Iris pigment epithelial cell (primary cell): ENCODE measurements at regions not wholly inside any gene's neighbourhood (a gene's known extent, or its start where the extent isn't known, plus 50 kb on each side); places are given as distances from the start of the nearest gene placed in this dataset.
A peak's percentile ranks its signal among the peaks of the same experiment; 100 is the strongest.
"Not testable (repeated sequence)": the region's sequence is repeated elsewhere in the genome, so short reads cannot be mapped to it uniquely, and the experiment has no call there.

Experiments used
- DNase-seq: peaks from one replicate; pipeline ENCODE4 v3.0.0-alpha.2; 2011; ENCODE audit warnings: low read depth

DNA sequence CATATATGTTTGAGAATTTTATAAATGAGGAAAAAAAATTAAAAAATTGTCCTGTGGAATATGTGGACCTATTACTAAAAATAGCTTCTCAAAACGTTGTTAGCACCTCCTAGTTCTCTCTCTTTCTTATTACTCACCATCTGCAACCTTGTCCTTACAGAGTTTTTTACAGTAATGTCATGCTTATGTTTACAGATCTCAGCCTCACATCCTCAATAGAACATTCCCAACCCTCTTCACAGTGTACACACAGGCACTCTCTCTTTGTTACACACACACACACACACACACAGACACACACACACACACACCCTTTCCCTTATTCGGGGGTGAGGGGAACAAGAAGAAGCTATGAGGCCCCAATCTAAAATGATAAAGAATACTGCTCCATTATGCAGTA is 197.7 kb downstream of the SLITRK6 start:
- peak; percentile 10 for DNase-seq

DNA sequence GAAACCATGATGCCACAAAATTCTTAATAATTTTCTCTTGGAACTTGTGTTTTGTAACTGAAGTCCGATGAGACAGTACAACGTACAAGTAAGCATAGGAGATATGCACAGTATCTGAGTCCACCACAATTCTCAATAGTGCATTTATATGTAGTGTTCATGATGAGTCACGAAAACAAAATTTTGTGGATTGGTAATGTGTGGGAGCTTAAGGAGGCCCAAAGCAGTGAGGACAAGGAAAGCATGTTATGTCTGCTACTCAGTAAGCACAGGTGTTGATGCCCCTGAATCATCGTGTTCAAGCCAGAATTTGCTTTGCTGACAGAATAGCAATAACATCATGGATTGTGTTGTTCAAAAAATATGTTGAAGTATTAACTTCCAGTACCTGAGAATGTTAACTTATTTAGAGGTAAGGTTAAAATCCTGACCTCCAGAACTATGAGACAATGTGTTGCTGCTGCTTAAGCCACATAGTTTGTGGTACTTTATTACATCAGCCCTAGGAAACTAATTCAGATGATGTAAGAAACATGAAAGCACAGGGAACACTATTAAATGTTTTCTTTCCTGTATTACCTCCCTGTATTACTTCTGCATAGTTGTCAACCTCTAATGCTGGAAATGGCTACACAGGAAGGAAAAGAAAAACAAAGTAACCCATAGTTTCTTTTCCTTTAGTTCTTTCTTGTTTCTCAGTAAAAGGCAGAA is 201.3 kb downstream of the SLITRK6 start:
- peak; percentile 7 for DNase-seq

DNA sequence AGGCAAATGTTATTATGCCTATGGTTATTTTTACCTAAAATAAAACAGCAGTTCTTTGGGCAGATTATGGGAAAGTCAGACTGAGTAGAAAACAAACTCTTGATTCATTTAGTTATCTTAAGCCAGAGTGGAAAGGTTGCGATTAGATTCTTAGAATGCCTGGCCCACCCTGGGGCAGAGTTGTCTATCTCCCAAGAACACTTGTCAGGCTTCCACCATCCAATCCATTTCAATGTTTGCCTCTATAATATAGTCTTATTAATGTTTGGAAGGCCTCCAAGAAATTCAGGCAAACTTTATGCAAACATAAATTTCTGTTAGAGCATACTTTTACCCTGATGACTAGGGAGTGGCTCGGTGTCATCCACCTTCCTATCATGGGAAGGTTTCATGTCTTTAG is 207.0 kb downstream of the SLITRK6 start:
- DNase-seq: no peak

DNA sequence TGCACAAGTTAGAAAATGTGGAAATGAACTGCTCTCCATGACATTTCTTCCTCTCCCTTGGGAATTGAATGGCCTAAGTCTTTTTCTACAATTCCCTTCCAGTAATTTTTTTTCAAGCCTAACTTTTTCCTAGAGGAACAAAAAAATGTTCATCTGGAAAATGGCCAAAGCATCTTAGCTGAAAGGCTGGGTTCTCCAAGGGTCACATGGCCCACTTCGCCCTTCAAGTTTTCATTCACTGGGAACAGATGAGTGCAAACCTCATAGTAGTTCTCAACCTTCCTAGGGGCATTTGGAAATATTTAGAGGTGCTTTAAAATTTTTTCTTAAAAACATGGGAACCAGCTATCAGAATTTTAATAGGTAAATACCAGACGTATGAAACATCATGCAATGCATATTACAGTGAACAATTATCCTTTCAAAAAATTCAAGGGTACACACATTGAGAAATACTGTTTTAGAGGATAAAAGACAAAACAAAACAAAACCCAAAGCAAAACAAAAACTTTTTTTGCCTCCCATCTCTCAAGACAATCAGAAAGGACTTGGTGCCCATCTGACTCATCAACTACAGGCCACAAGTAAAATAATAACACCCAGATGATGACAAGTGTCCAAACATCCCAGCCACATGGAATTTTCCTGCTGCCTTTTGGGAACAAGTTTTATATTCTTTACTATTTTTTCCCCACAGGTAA is 208.8 kb downstream of the SLITRK6 start:
- no peak for DNase-seq

DNA sequence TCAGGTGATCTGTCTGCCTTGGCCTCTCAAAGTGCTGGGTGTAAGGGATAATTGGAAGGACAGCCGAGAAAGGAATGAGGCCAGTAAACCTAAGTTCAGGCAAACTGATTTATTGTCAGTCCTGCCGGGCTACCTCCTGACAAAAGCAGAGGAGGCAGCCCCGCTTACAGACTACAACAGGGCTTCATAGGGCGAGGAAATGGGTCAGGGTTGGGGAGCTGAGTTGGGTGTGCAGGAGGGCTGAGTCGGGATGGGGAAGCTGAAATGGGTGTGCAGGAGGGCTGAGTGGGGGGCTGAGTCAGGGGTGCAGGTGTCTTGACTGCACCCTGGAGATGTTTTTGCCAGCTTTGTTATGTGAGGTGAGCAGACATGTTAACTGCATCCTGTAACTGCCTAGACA is 210.2 kb downstream of the SLITRK6 start:
- no peak for DNase-seq

DNA sequence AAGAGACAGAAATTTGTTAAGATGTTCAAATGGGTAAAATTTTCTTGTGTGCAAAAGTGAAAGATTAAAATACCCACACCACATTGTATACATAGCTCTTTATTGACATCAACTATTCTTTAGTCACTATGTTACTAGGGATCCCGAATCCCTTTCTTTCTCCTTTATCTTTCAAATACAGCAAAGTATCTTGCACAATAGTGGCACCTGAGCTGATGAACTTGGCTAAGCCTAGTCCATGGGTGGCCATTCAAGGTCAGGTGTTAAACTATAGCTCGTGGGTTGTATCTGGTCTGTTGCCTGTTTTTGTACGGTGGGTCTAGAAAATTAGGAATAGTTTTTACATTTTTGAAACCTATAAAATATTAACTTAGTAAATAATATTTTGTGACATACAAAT is 210.9 kb downstream of the SLITRK6 start:
- no peak for DNase-seq

DNA sequence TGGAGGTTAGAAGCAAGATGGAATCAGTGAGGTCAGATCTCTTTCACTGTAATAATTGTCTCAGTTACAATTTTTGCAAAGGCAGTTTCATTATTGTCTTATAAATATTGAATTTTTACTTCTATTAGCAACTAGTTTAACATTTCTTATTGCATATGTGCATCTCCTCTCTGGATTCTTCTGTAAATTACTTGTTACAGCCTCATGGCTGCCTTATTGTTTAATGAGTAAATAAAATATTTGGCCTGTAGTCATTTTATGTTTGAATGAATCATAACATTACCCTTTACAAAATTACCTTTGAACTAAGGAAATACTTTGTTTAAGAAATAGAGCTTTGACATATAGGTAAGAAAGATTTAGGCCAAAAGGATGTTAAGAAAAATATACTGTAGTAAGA is 212.4 kb downstream of the SLITRK6 start:
- no peak for DNase-seq

DNA sequence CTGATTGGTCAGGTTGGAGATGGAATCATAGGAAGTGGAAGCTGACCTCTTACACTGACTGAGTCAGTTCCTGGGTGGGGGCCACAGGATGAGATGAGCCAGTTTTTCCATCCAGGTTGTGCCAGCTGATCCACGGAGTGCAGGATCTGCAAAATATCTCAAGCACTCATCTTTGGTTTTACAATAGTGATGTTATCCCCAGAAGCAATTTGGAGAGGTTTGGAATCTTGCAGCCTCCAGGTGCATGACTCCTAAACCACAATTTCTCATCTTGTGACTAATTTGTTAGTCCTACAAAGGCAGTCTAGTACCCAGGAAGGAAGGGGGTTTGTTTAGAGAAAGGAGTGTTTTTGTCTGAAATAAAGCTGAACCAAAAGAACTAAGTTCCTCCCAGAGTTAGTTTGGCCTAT is 212.8 kb downstream of the SLITRK6 start:
- DNase-seq: peak; percentile 75

DNA sequence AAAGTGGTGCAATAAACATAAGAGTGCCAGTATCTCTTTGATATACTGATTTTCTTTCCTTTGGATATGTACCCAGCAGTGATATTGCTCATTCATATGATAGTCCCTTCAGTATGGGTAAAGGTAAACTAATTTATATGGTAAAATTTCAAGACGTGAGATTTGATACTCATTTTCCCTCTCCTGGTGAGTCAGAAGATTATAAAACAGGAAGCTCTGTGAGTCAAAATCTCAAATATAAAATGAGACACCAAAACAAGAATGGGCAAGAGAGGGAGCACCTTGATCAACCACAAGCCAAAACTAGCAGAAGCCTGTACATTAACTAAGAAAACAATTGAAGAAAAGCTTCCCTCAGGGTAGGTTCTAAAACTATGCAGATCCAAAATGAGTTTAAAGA is 216.3 kb downstream of the SLITRK6 start:
- DNase-seq: peak; percentile 8

DNA sequence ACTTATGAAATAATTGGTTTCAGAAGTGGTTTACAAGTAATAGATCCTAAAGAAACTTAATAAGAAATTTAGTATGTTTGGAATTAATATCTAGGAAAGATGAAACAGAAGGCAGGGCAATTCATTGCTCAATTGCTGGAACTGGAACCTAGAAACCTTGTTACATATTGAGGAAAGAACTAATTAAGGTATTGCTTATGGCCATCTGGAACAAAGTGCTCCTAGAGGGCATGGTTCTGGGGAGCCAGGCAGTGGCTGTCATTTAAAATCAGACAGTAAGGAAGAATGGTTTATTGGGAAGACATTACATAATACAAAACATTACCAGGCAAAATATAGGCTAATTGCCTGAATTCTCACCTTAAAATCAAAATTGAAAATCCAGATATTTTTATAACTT is 224.1 kb downstream of the SLITRK6 start:
- DNase-seq: no peak

DNA sequence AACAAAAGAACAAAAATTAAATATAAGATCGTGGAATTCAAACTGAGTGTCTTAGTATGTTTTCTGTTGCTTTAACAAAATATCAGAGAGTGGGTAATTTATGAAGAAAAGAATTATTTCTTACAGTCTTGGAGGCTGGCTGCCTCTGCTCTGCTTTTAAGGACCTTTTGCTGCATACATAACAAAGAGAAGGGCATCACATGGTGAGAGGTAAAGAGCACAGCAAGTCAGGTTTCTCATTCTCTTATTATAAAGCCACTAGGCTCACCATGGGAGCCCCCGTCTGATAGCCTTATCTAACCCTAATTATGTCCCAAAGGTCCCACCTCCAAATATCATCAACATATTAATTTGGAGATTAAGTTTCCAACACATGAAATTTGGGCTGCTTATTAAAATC is 231.3 kb downstream of the SLITRK6 start:
- DNase-seq: no peak

DNA sequence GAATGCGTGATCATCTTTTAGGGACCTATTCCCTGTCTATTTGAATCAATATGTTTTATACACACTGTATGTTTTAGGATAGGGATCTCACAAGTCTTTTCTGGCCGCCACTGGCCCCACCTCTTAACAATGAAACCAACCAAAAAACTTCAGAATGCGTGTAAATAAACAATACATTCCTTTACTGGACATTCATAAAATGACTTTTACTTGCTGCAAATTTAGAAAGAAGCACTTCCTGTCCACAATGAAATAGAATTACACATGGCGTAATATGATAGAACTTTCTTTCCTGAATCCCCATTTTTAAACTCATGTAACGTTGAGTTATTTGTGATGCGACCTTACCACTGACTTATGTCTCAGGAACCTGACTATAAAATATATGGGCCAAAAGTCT is 233.6 kb downstream of the SLITRK6 start:
- peak; percentile 11 for DNase-seq

DNA sequence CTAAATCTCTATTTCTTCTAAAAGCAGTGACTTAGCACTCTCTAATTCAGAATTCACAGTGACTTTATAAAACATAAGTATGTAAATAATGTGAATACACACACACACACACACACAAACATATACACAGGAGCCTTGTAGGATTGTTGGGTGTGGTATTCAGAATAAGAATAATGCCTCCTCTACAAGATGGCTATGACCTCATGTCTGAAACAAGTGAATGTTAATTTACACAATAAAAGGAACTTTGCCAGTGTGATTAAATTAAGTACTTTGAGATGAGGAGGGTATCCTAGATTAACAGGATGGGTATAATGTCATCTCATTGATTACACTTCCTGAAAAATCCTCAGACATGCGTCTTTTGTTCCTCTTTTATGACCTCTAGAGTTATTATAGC is 234.6 kb downstream of the SLITRK6 start:
- DNase-seq: no peak

DNA sequence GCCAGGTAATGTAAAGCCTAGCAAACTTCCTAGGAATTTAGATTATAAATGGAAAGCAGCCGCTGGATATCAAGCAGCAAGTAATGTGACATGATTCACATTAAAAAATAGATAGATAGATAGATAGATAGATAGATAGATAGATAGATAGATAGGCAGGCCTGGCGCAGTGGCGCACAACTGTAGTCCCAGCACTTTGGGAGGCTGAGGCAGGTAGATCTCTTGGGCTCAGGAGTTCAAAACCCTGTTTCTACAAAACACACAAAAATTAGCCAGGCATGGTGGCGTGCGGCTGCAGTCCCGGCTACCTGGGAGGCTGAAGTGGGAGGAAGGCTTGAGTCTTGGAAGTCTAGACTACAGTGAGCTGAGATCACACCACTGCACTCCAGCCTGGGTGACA is 236.9 kb downstream of the SLITRK6 start:
- no peak for DNase-seq

DNA sequence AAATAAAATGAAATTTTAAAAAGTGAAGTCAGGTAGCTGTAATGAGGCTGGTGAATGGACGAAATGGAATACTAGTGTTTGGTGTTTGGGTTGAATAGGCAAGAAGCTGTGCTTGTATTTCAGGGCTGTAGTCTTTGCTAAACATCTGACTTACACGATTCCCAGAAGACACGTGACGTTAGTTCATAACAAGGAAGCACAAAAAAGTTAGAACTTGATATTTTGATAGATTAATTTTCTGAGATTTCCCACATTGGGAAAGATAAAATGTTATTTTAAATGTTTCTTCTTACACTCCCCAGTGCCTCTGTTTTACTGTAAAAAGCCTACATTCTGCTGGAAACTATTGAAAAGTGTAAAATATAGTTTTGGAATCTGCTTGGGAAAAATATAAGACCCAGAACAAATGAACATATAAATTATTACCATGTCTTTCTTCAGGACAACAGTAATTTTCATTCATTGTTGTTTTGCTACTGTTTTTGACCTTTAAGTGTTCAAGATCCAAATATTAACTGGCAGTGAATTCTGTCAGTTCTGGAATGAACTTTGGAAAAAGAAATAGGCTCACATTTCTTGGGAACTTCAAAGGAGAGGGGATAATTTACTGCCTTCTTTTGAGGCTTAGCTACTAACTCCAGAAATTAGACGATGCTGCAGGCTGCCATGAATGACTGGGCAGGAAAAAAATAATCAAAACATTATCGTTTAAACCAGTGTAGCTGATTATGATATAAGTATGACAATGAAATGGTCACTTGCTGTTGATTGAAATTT is 241.3 kb downstream of the SLITRK6 start:
- no peak for DNase-seq

DNA sequence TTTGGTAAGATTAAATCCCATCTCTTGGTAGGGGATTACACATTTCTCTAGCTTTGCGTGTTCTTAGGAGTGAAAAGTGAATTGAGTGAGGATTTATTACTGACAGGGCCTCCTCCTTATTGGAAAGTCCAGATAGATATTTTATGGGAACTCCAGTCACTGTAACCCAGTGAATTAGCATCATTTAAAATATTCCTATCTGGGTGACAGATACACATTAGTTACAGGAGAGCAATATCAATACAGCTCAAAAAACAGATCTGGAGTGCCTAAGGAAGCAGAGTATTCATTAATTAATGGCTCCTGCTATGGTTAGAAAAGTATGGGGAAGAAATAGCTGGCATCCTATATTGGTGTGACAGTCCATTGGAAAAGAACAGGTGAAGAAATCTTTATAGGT is 248.2 kb downstream of the SLITRK6 start:
- DNase-seq: no peak

DNA sequence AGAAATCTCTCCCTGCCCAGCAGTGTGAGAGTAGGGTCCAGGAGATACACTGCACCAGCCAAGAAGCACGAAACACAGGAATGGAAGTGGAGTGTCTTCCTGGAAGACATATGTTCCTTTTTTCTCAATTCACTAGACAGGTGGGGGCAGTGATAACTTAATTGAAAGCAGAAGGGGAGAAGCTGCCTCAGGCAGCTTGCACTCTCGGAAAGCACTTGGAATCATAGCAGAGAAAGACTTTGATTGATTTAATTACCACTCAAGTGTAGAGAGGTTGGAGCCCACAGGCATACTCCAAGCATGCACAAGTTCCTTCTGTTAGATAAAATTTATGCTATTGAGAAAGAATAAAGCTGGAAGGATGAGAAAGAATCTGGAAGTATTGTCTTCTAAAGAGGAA is 249.4 kb downstream of the SLITRK6 start:
- no peak for DNase-seq

DNA sequence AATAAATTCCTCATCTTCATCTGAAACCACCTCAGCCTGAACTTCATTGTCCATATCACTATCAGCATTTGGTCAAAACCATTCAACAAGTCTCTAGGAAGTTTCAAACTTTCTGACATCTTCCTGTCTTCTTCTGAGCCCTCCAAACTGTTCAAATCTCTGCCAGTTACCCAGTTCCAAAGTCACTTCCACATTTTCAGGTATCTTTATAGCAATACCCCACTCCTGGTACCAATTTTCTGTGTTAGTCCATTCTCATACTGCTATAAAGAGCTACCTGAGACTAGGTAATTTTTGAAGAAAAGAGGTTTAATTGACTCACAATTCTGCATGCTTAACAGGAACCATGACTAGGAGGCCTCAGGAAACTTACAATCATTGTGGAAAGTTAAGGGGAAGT is 250.4 kb downstream of the SLITRK6 start:
- DNase-seq: not testable (repeated sequence)

DNA sequence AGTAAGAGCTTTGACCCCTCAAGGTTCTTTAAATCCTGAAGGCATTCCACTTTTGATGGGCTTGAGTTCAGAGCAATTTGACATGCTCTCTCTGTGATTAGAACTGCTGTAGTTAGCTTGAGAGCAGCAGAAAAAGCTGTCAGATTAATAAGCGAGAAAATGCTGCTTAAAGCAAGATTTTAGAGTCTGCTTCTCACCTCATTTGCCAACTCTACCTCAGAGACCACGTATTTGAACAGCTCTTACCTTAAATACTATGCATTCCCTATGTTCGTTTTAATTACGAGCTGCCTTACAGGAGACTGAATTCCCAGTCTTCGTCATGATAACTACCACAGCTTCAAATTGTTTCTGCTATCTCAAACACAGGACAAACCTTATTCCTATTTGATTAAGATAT is 253.4 kb downstream of the SLITRK6 start:
- DNase-seq: no peak

DNA sequence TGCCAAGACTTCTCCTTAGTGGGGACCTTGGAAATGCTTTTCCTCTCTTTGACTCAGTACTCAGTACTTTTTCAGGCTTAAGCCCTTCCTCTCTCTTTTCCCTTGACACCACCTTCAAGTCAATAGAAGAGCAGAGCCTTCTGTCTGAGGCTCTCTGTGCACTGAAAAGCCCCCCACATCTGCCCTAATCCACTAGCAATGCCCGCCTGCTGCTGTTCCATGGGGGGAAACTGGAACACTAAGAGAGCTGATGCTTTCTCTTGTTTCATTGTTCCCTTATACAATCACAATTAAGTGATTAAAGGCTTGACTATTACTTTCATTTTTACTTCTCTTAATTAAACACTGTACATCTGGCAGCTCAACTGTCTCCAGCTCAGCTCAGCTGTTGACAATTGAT is 254.5 kb downstream of the SLITRK6 start:
- DNase-seq: no peak

DNA sequence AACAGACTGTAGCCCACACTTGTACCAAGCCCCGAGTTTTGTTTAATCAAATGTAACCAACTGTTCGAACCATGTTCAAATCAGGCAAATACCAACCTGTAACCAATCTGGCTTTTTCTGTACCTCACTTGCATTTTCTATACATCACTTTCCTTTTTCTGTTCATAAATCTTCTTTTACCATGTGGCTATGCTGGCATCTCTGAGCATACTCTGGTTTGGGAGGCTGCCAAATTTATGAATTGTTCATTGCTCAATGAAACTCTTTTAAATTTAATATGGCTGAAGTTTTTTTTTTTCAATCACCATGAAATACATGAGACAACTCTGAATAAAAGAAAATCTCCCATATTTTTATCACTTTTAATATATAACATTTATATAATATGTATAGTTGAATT is 256.1 kb downstream of the SLITRK6 start:
- DNase-seq: peak; percentile 21

DNA sequence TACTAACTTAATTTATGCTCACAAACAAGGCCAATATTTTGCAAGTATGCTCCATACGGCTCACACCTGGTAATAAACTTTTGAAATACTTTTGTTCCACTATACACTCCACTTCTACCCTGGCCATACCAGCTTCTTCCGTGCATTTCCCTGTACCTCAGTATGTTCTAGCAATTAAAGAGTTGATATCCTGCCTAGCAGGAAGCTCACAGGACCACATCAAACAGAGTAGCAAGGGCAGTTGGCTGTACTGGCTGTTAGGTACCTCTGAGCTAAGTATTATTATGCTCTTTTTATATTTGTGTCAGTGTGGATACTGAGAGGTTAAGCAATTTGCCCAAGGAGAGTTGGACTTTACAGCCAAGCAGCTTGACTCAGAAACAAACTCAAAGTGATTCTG is 257.7 kb downstream of the SLITRK6 start:
- no peak for DNase-seq

DNA sequence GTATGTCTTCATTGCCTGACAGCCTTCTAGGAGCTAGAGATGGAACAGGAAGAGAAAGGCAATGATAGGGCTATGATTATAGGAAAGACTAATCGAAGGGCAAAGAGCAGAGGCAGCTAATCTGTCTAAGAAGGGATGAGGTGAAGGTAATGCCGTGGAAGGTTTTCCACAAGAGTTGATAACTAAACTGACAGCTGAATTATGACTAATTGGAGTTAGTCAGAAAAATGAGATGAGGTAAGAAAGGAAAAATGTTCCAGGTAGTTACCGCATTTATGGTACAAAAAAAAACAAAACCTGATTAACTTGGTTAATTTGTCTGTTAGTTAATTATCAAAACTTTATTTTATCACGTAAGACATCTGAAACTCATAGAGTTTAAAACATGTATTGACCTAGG is 260.3 kb downstream of the SLITRK6 start:
- peak; percentile 8 for DNase-seq
